Neural progenitor cell (in vitro differentiated cells): ENCODE measurements at regions not wholly inside any gene's neighbourhood (a gene's known extent, or its start where the extent isn't known, plus 50 kb on each side); places are given as distances from the start of the nearest gene placed in this dataset.

ENCODE experiments used
- DNase-seq: peaks from one replicate; pipeline ENCODE4 v3.0.0-alpha.2; 2016; ENCODE audit warnings: low spot score
- H2AFZ ChIP-seq: fragments of 200-600 bp; sonication (generic); replicated peaks from 2 replicates; pipeline ENCODE4 v1.6.1; 2016; ENCODE audit warnings: antibody characterized with exemption
- H3F3A ChIP-seq: fragments of 200-600 bp; sonication (generic); 2 replicates; pipeline ENCODE4 v1.6.1; 2016; ENCODE audit warnings: antibody characterized with exemption, low read depth
- H3K27ac ChIP-seq: fragments of 200-600 bp; sonication (generic); 2 replicates; pipeline ENCODE4 v1.5.1; 2016; ENCODE audit warnings: mild to moderate bottlenecking
- H3K27me3 ChIP-seq: fragments of 200-600 bp; sonication (generic); 2 replicates; pipeline ENCODE4 v1.6.1; 2016; ENCODE audit warnings: mild to moderate bottlenecking, moderate library complexity
- H3K36me3 ChIP-seq: fragments of 200-600 bp; sonication (generic); 2 replicates; pipeline ENCODE4 v1.5.1; 2016
- H3K4me1 ChIP-seq: fragments of 200-600 bp; sonication (generic); 2 replicates; pipeline ENCODE4 v1.6.1; 2016; ENCODE audit warnings: mixed run types
- H3K4me2 ChIP-seq: fragments of 200-600 bp; sonication (generic); 2 replicates; pipeline ENCODE4 v1.6.1; 2016
- H3K4me3 ChIP-seq: fragments of 200-600 bp; sonication (generic); 2 replicates; pipeline ENCODE4 v1.5.1; 2016
- H3K79me2 ChIP-seq: fragments of 200-600 bp; sonication (generic); 2 replicates; pipeline ENCODE4 v1.6.1; 2016; ENCODE audit warnings: low read depth
- H3K9ac ChIP-seq: fragments of 200-600 bp; sonication (generic); 2 replicates; pipeline ENCODE4 v1.6.1; 2016
- H3K9me3 ChIP-seq: fragments of 200-600 bp; sonication (generic); 2 replicates; pipeline ENCODE4 v1.5.1; 2016; ENCODE audit warnings: low read depth
- H4K20me1 ChIP-seq: fragments of 200-600 bp; sonication (generic); 2 replicates; pipeline ENCODE4 v1.6.1; 2016; ENCODE audit warnings: low read depth
- H3K27ac Mint-ChIP-seq: 3 replicates; pipeline ENCODE4 v1.8.0; 2021; ENCODE audit warnings: mixed read lengths
- H3K27me3 Mint-ChIP-seq: 2 replicates; pipeline ENCODE4 v1.8.0; 2022; ENCODE audit warnings: low read depth, mild to moderate bottlenecking, inconsistent platforms, moderate library complexity, mixed read lengths; ENCODE audit not compliant: insufficient read depth
- H3K36me3 Mint-ChIP-seq: 3 replicates; pipeline ENCODE4 v1.8.0; 2021; ENCODE audit warnings: mixed read lengths
- H3K4me1 Mint-ChIP-seq: 3 replicates; pipeline ENCODE4 v1.8.0; 2021; ENCODE audit warnings: mixed read lengths
- H3K4me3 Mint-ChIP-seq: 3 replicates; pipeline ENCODE4 v1.8.0; 2021; ENCODE audit warnings: mild to moderate bottlenecking, moderate library complexity, mixed read lengths
- H3K9me3 Mint-ChIP-seq: 3 replicates; pipeline ENCODE4 v1.8.0; 2020; ENCODE audit warnings: mixed read lengths
- EZH2 ChIP-seq: fragments of 200-600 bp; sonication (generic); IDR thresholded peaks from 2 replicates; pipeline ENCODE4 v1.6.1; 2017; ENCODE audit warnings: antibody characterized with exemption, mild to moderate bottlenecking, moderate library complexity
- EZH2phosphoT487 ChIP-seq: fragments of 200-600 bp; sonication (generic); IDR thresholded peaks from 2 replicates; pipeline ENCODE4 v1.6.1; 2017; ENCODE audit warnings: antibody characterized with exemption
- TF ChIP-seq, protein P1 (sequence below): fragments of 200-600 bp; sonication (generic); IDR thresholded peaks from 2 replicates; pipeline ENCODE4 v1.5.1; 2017; ENCODE audit warnings: antibody characterized with exemption, mild to moderate bottlenecking

DNA sequence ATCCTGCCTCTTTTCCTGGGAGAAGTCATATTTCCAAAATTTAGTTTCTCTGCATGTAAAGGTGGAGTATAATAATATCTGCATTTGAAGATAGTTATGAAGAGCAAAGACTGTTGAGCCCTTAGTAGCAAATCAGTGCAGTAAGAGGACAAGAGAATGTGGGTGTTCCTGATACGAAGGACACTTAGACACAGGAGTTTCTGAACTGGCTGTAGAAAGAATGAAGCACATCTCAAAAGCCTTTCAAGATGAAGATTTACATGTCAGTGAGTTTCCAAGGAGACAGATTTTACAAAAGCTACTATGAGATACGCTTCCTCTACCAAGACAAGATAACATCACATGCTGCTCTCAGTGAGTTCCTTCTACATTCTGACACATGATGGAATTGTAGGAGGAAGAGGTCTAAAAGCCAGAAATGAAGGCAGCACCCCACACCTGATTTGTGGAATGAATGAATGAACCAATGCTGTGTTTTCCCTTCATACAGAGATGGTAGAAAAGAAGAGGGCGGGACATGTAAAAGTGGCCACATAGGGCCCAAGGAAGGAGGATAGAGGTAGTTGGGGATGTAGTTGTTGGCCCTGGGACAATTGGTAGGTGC, 173.6 kb upstream of the PDE1C start:
- Histone ChIP-seq H3K27ac (no peak overlapping the region), H3F3A (no peaks in the 10 kb centered on the region), H3K79me2 (no peaks in the 10 kb centered on the region), H3K9me3 (no peaks in the 10 kb centered on the region), H3K27me3 (peaks cover 8% of the 10 kb centered on the region), H3K36me3 (no peaks in the 10 kb centered on the region), H3K4me3 (no peak overlapping the region), H2AFZ (no peak overlapping the region), H3K4me1 (peaks cover 11% of the 10 kb centered on the region), H3K9ac (no peak overlapping the region), H3K4me2 (no peak overlapping the region), H4K20me1 (no peaks in the 10 kb centered on the region)
- TF ChIP-seq EZH2phosphoT487 = no peak
- Mint-ChIP-seq H3K9me3 (no peaks in the 10 kb centered on the region), H3K27me3 (peaks cover 4% of the 10 kb centered on the region), H3K4me3 (no peak overlapping the region), H3K4me1 (no peaks in the 10 kb centered on the region), H3K27ac (no peak overlapping the region), H3K36me3 (no peaks in the 10 kb centered on the region)
- no peak for DNase-seq

DNA sequence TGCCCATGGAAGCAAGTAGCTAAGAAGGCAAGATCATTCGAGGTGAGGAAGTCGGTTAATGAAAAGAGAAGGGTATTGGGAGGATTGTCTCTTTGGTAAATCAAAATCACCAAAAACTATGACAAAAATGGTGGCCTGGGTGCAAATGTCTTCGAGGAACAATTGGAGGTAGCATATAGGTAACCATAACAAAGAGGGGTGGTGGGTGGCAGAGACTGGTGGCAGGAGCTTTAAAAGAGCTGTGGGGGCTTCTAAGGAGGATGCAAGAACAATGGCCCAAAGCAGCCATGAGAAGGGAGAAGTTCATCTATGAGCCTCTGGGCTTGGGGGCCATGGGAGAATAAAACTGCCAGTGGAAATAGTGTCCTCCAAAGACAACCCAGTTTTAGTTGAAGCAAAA, 172.2 kb upstream of the PDE1C start:
- Mint-ChIP-seq H3K4me1 (no peaks in the 10 kb centered on the region), H3K4me3 (no peak overlapping the region), H3K27me3 (peaks cover 6% of the 10 kb centered on the region), H3K9me3 (no peaks in the 10 kb centered on the region), H3K27ac (no peak overlapping the region), H3K36me3 (no peaks in the 10 kb centered on the region)
- Histone ChIP-seq H4K20me1 (no peaks in the 10 kb centered on the region), H3K27me3 (no peaks in the 10 kb centered on the region), H3K9me3 (no peaks in the 10 kb centered on the region), H3K4me3 (no peak overlapping the region), H3K4me2 (no peak overlapping the region), H2AFZ (no peak overlapping the region), H3K36me3 (no peaks in the 10 kb centered on the region), H3F3A (no peaks in the 10 kb centered on the region), H3K79me2 (no peaks in the 10 kb centered on the region), H3K9ac (no peak overlapping the region), H3K4me1 (peaks cover 11% of the 10 kb centered on the region), H3K27ac (no peak overlapping the region)
- DNase-seq = no peak
- TF ChIP-seq EZH2phosphoT487 (no peak), EZH2 (no peak)
- TF ChIP-seq, protein P1, sequence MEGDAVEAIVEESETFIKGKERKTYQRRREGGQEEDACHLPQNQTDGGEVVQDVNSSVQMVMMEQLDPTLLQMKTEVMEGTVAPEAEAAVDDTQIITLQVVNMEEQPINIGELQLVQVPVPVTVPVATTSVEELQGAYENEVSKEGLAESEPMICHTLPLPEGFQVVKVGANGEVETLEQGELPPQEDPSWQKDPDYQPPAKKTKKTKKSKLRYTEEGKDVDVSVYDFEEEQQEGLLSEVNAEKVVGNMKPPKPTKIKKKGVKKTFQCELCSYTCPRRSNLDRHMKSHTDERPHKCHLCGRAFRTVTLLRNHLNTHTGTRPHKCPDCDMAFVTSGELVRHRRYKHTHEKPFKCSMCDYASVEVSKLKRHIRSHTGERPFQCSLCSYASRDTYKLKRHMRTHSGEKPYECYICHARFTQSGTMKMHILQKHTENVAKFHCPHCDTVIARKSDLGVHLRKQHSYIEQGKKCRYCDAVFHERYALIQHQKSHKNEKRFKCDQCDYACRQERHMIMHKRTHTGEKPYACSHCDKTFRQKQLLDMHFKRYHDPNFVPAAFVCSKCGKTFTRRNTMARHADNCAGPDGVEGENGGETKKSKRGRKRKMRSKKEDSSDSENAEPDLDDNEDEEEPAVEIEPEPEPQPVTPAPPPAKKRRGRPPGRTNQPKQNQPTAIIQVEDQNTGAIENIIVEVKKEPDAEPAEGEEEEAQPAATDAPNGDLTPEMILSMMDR = no peak

DNA sequence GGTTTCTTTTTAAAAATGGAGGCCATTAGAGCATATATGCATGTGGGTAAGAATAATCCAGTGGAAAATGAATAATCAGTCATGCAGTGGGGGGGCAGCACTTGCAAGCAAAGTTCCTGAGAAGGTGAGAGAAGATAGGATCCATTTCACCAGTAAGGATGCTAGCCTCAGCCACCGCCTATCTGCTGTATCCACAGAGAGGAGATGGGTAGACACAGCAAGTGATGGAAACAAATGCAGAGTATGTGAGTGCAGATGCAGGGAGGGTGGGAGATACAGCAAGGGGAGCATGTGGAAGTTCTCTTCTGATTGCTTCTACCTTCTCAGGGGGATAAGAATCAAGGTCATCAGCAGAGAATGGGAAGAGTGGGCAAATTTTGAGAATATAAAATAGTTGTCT, 171.4 kb upstream of the PDE1C start:
- no peak overlapping the region for H3K9ac ChIP-seq
- H3K9me3 Mint-ChIP-seq = no peaks in the 10 kb centered on the region
- H3K27me3 ChIP-seq = no peaks in the 10 kb centered on the region
- H4K20me1 ChIP-seq = no peaks in the 10 kb centered on the region
- H3K4me2 ChIP-seq = no peak overlapping the region
- H3K79me2 ChIP-seq = no peaks in the 10 kb centered on the region
- H3K9me3 ChIP-seq = no peaks in the 10 kb centered on the region
- peaks cover 6% of the 10 kb centered on the region for H3K27me3 Mint-ChIP-seq
- H3K36me3 Mint-ChIP-seq = no peaks in the 10 kb centered on the region
- no peak overlapping the region for H3K4me3 Mint-ChIP-seq
- no peak overlapping the region for H2AFZ ChIP-seq
- H3K36me3 ChIP-seq = no peaks in the 10 kb centered on the region
- no peaks in the 10 kb centered on the region for H3K4me1 Mint-ChIP-seq
- H3K4me3 ChIP-seq = no peak overlapping the region
- TF ChIP-seq EZH2 (no peak), EZH2phosphoT487 (no peak)
- TF ChIP-seq, protein P1 = no peak
- peaks cover 11% of the 10 kb centered on the region for H3K4me1 ChIP-seq
- DNase-seq = no peak
- H3K27ac ChIP-seq = no peak overlapping the region
- no peaks in the 10 kb centered on the region for H3F3A ChIP-seq
- no peak overlapping the region for H3K27ac Mint-ChIP-seq

DNA sequence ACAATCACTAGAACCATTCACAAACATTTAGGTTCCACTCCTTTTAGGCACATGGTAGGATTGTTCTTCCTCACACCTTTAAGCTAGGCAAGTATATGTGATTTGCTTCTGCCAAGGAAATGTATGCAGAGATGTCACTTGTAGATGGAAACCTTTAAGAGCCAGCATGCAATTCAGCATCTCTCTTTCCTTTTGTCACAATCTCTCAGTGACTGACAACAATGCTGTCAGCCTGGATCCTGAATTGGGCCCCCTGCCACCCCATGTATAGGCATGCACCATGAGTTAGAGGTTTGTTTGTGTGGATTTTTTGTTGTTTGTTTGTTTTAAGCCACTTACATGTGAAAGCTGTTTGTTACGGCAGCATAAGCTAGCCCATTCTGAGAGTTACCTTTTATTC, 169.6 kb upstream of the PDE1C start:
- Histone ChIP-seq H3K4me2 (no peak overlapping the region), H3K9me3 (no peaks in the 10 kb centered on the region), H3K79me2 (no peaks in the 10 kb centered on the region), H3K27me3 (no peaks in the 10 kb centered on the region), H3K4me1 (peaks cover 11% of the 10 kb centered on the region), H3K27ac (no peak overlapping the region), H4K20me1 (no peaks in the 10 kb centered on the region), H3F3A (no peaks in the 10 kb centered on the region), H3K9ac (no peak overlapping the region), H3K36me3 (no peaks in the 10 kb centered on the region), H2AFZ (no peak overlapping the region), H3K4me3 (no peak overlapping the region)
- Mint-ChIP-seq H3K4me3 (no peak overlapping the region), H3K27me3 (peaks cover 2% of the 10 kb centered on the region), H3K4me1 (no peaks in the 10 kb centered on the region), H3K36me3 (no peaks in the 10 kb centered on the region), H3K27ac (no peak overlapping the region), H3K9me3 (no peaks in the 10 kb centered on the region)
- no peak for DNase-seq
- no peak for TF ChIP-seq EZH2
